ENCODE measurements at regions not wholly inside any gene's neighbourhood (a gene's known extent, or its start where the extent isn't known, plus 50 kb on each side); places are given as distances from the start of the nearest gene placed in this dataset.

DNA sequence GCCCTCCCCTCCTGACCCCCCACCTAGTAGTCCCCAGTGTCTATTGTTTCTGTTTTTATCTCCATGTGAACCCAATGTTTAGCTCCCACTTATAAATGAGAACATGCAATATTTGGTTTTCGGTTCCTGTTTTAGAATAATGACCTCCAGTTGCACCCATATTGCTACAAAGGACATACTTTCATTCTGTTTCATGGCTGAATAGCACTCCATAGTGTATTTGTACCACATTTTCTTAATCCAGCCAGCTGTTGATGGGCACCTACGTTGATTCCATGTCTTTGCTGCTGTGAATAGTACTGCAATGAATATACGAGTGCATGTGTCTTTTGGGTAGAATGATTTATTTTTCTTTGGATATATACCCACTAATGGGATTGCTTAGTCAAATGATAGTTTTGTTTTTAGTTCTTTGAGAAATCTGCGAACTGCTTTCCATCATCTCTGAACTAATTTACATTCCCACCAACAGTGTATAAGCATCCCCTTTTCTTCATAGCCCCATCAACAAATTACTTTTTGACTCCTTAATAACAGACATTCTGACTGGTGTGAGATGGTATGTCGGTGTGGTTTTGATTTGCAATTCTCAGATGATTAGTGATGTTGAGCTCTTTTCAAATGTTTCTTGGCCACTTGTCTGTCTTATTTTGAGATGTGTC is 128.4 kb upstream of the PHYHIPL start:
- Histone ChIP-seq H3K18ac (ENCODE audit: low read depth, low read length) (no peak overlapping the region), H3K9ac (ENCODE audit: low read depth, low read length) (no peak overlapping the region), H3K4ac (ENCODE audit: low read depth, low read length) (no peak overlapping the region), H3K4me1 (ENCODE audit: control insufficient read depth, insufficient read depth, low read length) (no peaks in the 10 kb centered on the region), H2AFZ (replicated peaks; ENCODE audit: low read length, poor library complexity) (no peak overlapping the region), H3K9me1 (ENCODE audit: insufficient read depth, low read length) (no peaks in the 10 kb centered on the region), H3K4me3 (ENCODE audit: insufficient read depth, low read depth, low read length) (no peak overlapping the region), H2BK20ac (ENCODE audit: low read depth, low read length) (no peak overlapping the region), H2BK15ac (ENCODE audit: low read depth, low read length) (no peak overlapping the region), H4K91ac (ENCODE audit: insufficient read depth, low read depth, low read length) (no peak overlapping the region), H3K27ac (ENCODE audit: insufficient read depth, low read length) (no peak overlapping the region), H3K23ac (ENCODE audit: low read depth, low read length) (no peak overlapping the region), H3K36me3 (ENCODE audit: control insufficient read depth, insufficient read depth, low read length) (no peaks in the 10 kb centered on the region), H2AK5ac (ENCODE audit: low read depth, low read length) (no peak overlapping the region), H3K27me3 (ENCODE audit: control insufficient read depth, insufficient read depth, low read length) (no peaks in the 10 kb centered on the region), H4K5ac (ENCODE audit: low read depth, low read length) (no peak overlapping the region), H2BK5ac (ENCODE audit: low read depth, low read length, poor library complexity, severe bottlenecking) (no peak overlapping the region), H3K9me3 (ENCODE audit: control insufficient read depth, insufficient read depth, low read length) (no peaks in the 10 kb centered on the region), H3K4me2 (ENCODE audit: low read depth, low read length) (no peak overlapping the region), H3K56ac (ENCODE audit: extremely low read depth, insufficient read depth, low read length) (no peak overlapping the region), H3K79me1 (ENCODE audit: low read depth in 1 of 2, low read length in 2 of 2) (no peaks in the 10 kb centered on the region), H2BK120ac (ENCODE audit: low read depth, low read length) (no peak overlapping the region), H2AK9ac (replicated peaks; ENCODE audit: low read depth, low read length, poor library complexity) (no peak overlapping the region), H4K20me1 (ENCODE audit: insufficient read depth, low read length) (no peaks in the 10 kb centered on the region), H4K8ac (ENCODE audit: low read depth in 2 of 2, low read length in 2 of 2) (no peak overlapping the region), H3K14ac (replicated peaks; ENCODE audit: low read depth, low read length) (no peak overlapping the region)
- POLR2A ChIA-PET (ENCODE audit: unreplicated experiment), result no interaction called here
- dilution Hi-C loops (cut with HindIII; ENCODE audit: low sequenced_read_pairs, unreplicated experiment) (no loop called here), intact Hi-C loops (cut with micrococcal nuclease) (no loop called here), in situ Hi-C loops (cut with MboI; ENCODE audit: low sequenced_read_pairs) (no loop called here)
- no CpG with 5 or more reads among the region's 5 CpGs for WGBS, 2 experiments (ENCODE audit: extremely low coverage in 2 of 2, insufficient read length in 1 of 2)
- no TSS peak for BruUV-seq (replicated peaks)
- ATAC-seq (ENCODE audit: low read depth), result no peak
- no peak for DNase-seq
- CTCF ChIA-PET, result no interaction called here
- TF ChIP-seq NFE2L2 (IDR thresholded peaks at IDR 0.05; ENCODE audit: low read depth, low read length) (no peak), SMC3 (IDR thresholded peaks at IDR 0.05; ENCODE audit: low read depth, low read length) (no peak), POLR2A (IDR thresholded peaks at IDR 0.05; ENCODE audit: low read depth, low read length) (no peak), CEBPB (IDR thresholded peaks at IDR 0.05; ENCODE audit: low read depth, low read length) (no peak), BHLHE40 (IDR thresholded peaks at IDR 0.05; ENCODE audit: low read depth, low read length) (no peak), RCOR1 (IDR thresholded peaks at IDR 0.05; ENCODE audit: insufficient replicate concordance, low read length) (no peak), RAD21 (IDR thresholded peaks at IDR 0.05; ENCODE audit: low read length) (no peak), FOS (IDR thresholded peaks at IDR 0.05; ENCODE audit: low read depth, low read length) (no peak), MAZ (IDR thresholded peaks at IDR 0.05; ENCODE audit: borderline replicate concordance, low read depth, low read length) (no peak), MAFK (IDR thresholded peaks at IDR 0.05; ENCODE audit: low read depth, low read length) (no peak), USF2 (IDR thresholded peaks at IDR 0.05; ENCODE audit: low read depth, low read length) (no peak), CHD1 (IDR thresholded peaks at IDR 0.05; ENCODE audit: low read depth, low read length) (no peak), RFX5 (IDR thresholded peaks at IDR 0.05; ENCODE audit: low read depth, low read length) (no peak), ELK1 (IDR thresholded peaks at IDR 0.05; ENCODE audit: borderline replicate concordance, low read depth, low read length) (no peak), MXI1 (IDR thresholded peaks at IDR 0.05; ENCODE audit: borderline replicate concordance, low read depth, low read length) (no peak)
- TF ChIP-seq, protein P1, sequence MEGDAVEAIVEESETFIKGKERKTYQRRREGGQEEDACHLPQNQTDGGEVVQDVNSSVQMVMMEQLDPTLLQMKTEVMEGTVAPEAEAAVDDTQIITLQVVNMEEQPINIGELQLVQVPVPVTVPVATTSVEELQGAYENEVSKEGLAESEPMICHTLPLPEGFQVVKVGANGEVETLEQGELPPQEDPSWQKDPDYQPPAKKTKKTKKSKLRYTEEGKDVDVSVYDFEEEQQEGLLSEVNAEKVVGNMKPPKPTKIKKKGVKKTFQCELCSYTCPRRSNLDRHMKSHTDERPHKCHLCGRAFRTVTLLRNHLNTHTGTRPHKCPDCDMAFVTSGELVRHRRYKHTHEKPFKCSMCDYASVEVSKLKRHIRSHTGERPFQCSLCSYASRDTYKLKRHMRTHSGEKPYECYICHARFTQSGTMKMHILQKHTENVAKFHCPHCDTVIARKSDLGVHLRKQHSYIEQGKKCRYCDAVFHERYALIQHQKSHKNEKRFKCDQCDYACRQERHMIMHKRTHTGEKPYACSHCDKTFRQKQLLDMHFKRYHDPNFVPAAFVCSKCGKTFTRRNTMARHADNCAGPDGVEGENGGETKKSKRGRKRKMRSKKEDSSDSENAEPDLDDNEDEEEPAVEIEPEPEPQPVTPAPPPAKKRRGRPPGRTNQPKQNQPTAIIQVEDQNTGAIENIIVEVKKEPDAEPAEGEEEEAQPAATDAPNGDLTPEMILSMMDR (conservative IDR thresholded peaks at IDR 0.05; ENCODE audit: low read depth, low read length), result no peak
